Dendritic cell treated with granulocyte-macrophage colony-stimulating factor and Interleukin-4, amounts not matched to agents 40 ng/mL and 50 ng/mL, for 4 days (primary cell): ENCODE measurements at regions not wholly inside any gene's neighbourhood (a gene's known extent, or its start where the extent isn't known, plus 50 kb on each side); places are given as distances from the start of the nearest gene placed in this dataset.

ENCODE experiments used
- H3K27ac Mint-ChIP-seq: one replicate; pipeline ENCODE4 v1.8.0; 2022; ENCODE audit warnings: mild to moderate bottlenecking, mixed read lengths
- H3K27me3 Mint-ChIP-seq: one replicate; pipeline ENCODE4 v1.8.0; 2022; ENCODE audit warnings: mild to moderate bottlenecking, mixed read lengths
- H3K36me3 Mint-ChIP-seq: one replicate; pipeline ENCODE4 v1.8.0; 2022; ENCODE audit warnings: low read depth, mixed read lengths
- H3K4me1 Mint-ChIP-seq: one replicate; pipeline ENCODE4 v1.8.0; 2022; ENCODE audit warnings: low read depth, mixed read lengths
- H3K4me3 Mint-ChIP-seq: one replicate; pipeline ENCODE4 v1.8.0; 2022; ENCODE audit warnings: mild to moderate bottlenecking, moderate library complexity, mixed read lengths
- H3K9me3 Mint-ChIP-seq: one replicate; pipeline ENCODE4 v1.8.0; 2022; ENCODE audit warnings: mixed read lengths
- intact Hi-C: fragments of 100-400 bp; cut with micrococcal nuclease; formaldehyde crosslinking; loops from one replicate; pipeline ENCODE4 v1.15.0; 2022

DNA sequence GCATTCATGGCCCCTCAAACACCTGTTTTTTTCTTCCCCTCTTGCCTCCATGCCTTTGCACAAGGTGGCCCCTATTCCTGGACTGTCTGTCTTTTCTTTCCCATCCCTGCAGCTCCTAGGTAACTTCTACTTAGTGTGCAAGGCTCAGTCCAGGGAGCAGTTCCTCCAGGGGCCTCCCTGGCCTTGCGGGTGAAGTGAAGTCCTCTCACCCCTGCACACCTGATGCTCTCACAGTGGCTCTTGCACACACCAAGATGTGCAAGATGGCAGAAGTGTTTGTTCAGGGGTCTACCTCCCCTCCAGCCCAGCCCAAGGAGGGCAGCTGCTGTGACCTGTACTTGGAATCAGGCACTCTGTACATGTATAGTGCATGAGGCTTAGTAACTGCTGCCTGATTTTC lies 236.8 kb upstream of the HS6ST1 start:
- intact Hi-C loops = no loop called here
- H3K27ac Mint-ChIP-seq = no peak overlapping the region

DNA sequence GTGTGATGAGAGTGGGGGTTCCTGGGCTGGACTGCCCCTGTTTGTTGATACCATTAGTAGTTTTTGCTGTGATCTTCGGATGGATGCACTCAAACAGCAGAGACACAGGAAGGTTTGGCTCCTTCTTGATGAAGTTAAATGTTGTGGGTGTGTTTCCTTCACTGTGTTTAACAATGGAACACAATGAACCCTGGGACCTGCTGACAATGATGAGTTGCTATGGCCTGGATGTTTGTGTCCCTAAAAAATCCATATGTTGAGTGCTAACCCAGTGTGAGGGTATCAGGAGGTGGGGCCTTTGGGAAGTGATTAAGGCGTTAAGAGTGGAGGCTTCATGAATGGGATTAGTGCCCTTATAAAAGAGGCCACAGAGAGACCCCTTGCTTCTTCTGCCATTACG lies 237.4 kb upstream of the HS6ST1 start:
- H3K27ac Mint-ChIP-seq = no peak overlapping the region
- H3K4me3 Mint-ChIP-seq = no peak overlapping the region
- H3K27me3 Mint-ChIP-seq = peaks cover 5% of the 10 kb centered on the region
- no peaks in the 10 kb centered on the region for H3K9me3 Mint-ChIP-seq
- peaks cover 19% of the 10 kb centered on the region for H3K4me1 Mint-ChIP-seq
- intact Hi-C loops = no loop called here
- H3K36me3 Mint-ChIP-seq = no peaks in the 10 kb centered on the region

More for the DNA sequence above, 236.8 kb upstream of the HS6ST1 start:
- H3K27me3 Mint-ChIP-seq = peaks cover 5% of the 10 kb centered on the region
- H3K4me3 Mint-ChIP-seq = no peak overlapping the region
- no peaks in the 10 kb centered on the region for H3K36me3 Mint-ChIP-seq
- H3K4me1 Mint-ChIP-seq = peaks cover 19% of the 10 kb centered on the region
- H3K9me3 Mint-ChIP-seq = no peaks in the 10 kb centered on the region

DNA sequence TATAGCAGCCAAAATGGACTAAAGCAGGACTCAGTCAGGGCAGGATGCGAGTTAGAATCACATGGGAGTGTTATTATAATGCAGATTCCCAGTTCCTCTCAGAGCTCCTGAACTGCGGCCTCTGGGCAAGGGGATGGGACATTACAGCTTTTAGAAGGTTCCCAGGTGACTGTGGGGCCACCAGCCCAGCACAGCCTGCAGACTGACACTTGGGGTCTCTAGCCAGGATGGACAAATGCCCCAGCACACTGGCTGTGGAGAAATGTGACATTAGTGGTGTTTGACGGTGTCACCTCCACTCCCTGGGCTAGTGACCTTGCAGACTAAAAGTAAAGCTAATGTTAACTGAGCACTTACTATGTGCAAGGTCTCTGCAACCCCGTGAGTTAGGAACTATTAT lies 238.0 kb upstream of the HS6ST1 start:
- Mint-ChIP-seq H3K4me1 (peaks cover 19% of the 10 kb centered on the region), H3K4me3 (no peak overlapping the region), H3K27ac (no peak overlapping the region), H3K36me3 (no peaks in the 10 kb centered on the region), H3K27me3 (peaks cover 3% of the 10 kb centered on the region), H3K9me3 (no peaks in the 10 kb centered on the region)
- intact Hi-C loops = no loop called here

DNA sequence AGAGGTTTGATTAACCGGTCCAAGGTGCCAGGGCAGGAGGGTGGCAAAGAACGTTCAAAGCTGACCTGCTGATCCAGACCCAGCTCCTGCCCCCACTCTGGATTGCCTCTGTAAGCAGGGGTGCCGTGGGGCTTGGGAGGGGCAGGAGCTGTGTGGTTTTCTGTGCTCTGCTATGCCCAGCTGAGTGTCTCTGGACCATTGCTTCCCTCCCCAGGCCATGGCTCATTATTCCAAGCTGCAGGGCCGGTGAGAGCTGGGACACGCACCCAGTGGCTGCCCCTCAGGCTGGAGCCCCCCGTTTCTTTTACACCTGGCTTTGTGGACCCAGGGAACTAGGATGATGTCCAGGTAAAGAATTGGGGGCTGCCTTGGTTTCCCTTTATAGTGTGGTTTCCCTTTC lies 238.4 kb upstream of the HS6ST1 start:
- H3K27ac Mint-ChIP-seq = no peak overlapping the region
- H3K4me3 Mint-ChIP-seq = no peak overlapping the region
- H3K36me3 Mint-ChIP-seq = no peaks in the 10 kb centered on the region
- intact Hi-C loops = no loop called here
- peaks cover 3% of the 10 kb centered on the region for H3K27me3 Mint-ChIP-seq
- H3K9me3 Mint-ChIP-seq = no peaks in the 10 kb centered on the region
- H3K4me1 Mint-ChIP-seq = peaks cover 19% of the 10 kb centered on the region

DNA sequence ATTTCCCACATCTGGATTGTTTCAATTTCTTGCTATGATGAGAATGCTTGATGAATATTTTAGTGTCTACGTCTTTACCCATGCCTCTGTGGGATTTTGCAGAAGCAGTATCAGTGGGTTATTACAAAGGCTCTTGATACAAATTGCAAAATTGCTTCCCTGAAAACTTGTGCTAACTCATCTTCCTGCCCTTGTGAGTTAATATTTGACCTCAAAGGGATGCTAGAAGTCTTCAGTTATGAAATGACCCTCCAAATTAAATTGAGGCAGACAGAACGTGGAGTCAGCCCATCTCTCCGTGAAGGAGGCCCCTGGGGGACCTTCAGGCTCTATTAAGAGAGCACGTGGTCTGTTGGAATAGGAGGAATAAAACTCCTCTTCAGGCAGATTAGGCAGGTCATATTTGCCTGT lies 239.2 kb upstream of the HS6ST1 start:
- peaks cover 19% of the 10 kb centered on the region for H3K4me1 Mint-ChIP-seq
- intact Hi-C loops = no loop called here
- peaks cover 3% of the 10 kb centered on the region for H3K27me3 Mint-ChIP-seq
- no peak overlapping the region for H3K4me3 Mint-ChIP-seq
- H3K27ac Mint-ChIP-seq = peak overlapping the region; percentile 28
- no peaks in the 10 kb centered on the region for H3K36me3 Mint-ChIP-seq
- no peaks in the 10 kb centered on the region for H3K9me3 Mint-ChIP-seq

DNA sequence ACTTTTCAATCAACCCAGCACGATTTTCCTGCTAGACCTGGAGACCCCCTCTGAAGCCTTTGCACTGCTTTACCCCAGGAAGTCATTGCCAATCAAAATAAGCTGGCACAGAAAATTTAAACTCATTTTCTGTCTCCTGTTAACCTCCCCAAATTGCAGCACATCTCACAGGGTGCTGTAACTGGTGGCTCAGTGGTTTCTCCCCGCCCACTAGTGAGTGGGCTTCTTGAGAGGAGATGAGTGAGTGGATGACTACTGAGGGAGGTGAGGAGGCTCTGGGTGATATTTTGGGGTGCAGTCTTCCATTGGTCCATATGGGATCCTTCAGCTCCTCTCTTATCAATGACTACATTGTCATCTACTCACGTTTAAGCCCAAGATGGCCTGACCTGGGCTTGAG lies 239.8 kb upstream of the HS6ST1 start:
- peak overlapping the region; percentile 28 for H3K27ac Mint-ChIP-seq
- H3K36me3 Mint-ChIP-seq = no peaks in the 10 kb centered on the region
- no peaks in the 10 kb centered on the region for H3K9me3 Mint-ChIP-seq
- no peak overlapping the region for H3K4me3 Mint-ChIP-seq
- peaks cover 3% of the 10 kb centered on the region for H3K27me3 Mint-ChIP-seq
- peaks cover 19% of the 10 kb centered on the region for H3K4me1 Mint-ChIP-seq
- intact Hi-C loops = no loop called here

DNA sequence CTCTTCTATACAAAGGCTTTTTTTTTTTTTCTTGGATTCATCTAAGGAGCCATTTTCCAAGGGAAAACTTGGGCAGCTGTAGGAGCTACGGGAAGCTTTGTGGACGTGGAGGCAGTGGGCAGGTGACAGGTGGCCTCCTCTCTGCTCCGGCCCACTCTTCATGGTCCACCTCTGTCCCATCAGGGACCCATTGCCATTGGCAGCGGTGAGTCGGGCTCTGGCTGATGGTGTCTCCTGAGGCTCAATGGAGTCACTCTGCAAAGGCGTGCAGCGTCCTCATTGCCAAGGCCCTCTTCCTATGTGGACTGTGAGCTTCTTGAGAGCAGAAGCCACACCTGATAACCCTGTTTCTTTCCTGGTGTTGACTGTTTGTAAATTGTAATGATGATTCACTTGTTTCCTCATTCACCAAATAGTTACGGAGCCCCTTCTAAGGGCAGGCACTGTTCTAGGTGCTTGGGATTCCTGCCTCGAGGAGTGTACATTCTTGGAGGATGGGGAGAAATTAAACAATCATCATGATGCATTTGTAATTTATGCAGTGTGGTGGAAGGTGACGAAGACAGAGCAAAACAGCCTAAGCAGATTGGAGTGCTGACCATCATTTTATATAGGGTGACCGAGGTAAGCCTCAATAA lies 240.3 kb upstream of the HS6ST1 start:
- intact Hi-C loops = no loop called here
- no peaks in the 10 kb centered on the region for H3K36me3 Mint-ChIP-seq
- H3K4me1 Mint-ChIP-seq = peaks cover 19% of the 10 kb centered on the region
- H3K27me3 Mint-ChIP-seq = peaks cover 3% of the 10 kb centered on the region
- no peak overlapping the region for H3K27ac Mint-ChIP-seq
- no peaks in the 10 kb centered on the region for H3K9me3 Mint-ChIP-seq
- no peak overlapping the region for H3K4me3 Mint-ChIP-seq

DNA sequence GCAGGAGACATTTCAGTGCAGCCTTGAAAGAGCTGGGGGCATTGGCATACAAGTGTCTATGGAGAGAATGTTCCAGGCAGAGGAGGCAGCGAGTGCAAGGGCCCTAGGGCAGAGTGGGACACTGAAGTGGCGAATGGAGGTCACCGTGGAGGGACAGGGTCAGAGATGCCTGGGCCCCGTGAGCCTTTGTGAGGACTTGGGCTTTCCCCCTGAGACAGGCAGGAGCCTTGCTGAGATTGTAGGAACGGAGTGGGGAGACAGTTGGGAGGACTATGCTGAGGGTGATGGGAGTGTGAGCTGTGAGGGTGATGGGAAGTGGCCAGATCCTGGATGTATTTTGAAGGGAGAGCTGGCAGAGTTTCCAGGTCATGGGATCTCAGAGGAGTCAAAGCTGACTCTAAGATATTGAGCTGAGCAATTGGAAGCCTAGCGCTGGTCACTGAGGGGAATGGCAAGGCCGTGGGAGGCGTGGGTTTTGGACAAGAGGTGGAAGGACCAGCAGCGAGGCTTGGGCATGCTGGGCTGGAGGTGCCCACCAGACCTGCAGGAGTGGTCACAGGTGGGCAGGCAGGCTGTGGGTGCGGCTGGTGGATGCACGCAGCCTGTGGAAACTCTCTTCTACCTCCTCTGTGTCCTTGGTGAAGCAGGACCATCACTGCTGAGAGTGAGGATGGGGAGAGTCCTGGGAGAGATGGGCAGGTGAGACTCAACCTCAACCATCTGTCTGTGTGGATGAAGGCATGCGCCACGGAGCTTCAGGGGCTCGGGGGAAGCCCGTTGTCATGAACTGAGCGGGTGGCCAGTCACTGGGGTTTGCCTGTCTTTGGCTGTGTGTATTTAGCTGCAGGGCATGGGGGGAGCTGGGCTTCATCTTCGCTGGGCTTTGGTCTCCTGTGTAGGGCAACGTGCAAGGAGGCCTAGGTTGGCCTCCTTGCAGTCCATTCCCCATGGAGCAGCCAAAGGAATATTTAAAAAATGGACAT lies 241.2 kb upstream of the HS6ST1 start:
- intact Hi-C loops = no loop called here
- Mint-ChIP-seq H3K36me3 (no peaks in the 10 kb centered on the region), H3K4me1 (peaks cover 19% of the 10 kb centered on the region), H3K27ac (no peak overlapping the region), H3K4me3 (no peak overlapping the region), H3K9me3 (no peaks in the 10 kb centered on the region), H3K27me3 (peaks cover 3% of the 10 kb centered on the region)

DNA sequence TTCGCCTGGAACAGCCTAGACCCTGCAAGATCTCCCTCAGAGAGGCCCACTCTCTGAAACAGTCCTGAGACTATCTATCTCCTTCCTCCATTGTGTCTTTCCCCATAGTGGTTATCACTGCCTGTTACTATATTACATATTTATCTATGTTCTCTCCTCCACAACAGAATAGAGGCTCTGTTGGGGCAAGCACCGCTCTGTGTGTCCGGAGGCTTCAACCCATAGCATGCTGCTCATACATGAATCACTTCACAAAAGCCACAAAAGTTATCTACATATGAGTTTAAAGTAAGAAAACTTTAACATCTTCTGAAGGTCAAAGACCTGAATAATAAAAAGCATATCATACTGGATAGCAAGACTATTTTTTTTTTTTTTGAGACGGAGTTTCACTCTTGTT lies 242.1 kb upstream of the HS6ST1 start:
- intact Hi-C loops = no loop called here
- no peaks in the 10 kb centered on the region for H3K9me3 Mint-ChIP-seq
- H3K36me3 Mint-ChIP-seq = no peaks in the 10 kb centered on the region
- no peak overlapping the region for H3K4me3 Mint-ChIP-seq
- H3K27ac Mint-ChIP-seq = no peak overlapping the region
- peaks cover 17% of the 10 kb centered on the region for H3K4me1 Mint-ChIP-seq
- peaks cover 3% of the 10 kb centered on the region for H3K27me3 Mint-ChIP-seq

DNA sequence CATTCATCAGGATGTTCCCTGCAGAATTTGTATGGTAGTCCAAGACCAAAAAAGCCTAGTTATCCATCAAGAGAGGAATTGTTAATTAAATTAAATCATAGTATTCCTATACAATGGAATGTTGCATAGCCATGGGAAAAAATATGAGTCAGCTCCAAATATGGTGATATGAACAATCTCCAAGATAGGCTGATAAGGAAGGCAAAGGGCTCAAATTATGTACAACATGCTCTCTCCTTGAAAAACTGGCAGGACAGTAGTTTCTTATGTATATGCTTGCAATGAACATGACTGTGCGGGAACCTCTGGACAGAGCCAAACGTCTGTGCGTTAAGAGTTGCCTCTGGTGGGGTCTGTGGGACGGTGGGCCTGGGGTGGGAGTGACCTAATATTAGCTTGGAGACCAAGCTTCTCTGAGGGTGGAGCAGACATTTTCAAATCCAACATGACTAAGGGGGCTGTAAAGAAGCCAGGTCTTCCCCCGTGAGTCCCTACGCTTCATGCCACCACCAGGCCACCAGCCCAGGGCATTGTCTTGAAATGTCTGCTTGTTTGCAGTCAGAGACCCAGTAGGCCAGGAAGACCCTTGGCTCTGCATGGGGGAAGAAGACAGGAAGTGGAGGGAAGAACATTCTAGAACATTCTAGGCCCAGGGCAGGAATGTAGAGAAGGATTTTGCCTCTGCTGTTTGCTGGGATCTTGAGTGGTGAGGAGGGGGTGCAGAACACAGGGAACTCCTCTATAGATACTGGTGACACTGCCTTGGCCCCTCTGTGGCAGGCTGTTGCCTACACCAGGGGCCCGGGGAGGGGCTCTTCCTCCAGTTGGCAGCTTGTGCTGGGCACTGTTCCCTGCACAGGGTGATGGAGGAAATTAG lies 244.0 kb upstream of the HS6ST1 start:
- Mint-ChIP-seq H3K9me3 (no peaks in the 10 kb centered on the region), H3K27ac (no peak overlapping the region), H3K4me3 (no peak overlapping the region), H3K27me3 (peaks cover 1% of the 10 kb centered on the region), H3K4me1 (peaks cover 9% of the 10 kb centered on the region), H3K36me3 (no peaks in the 10 kb centered on the region)
- intact Hi-C loops = no loop called here

DNA sequence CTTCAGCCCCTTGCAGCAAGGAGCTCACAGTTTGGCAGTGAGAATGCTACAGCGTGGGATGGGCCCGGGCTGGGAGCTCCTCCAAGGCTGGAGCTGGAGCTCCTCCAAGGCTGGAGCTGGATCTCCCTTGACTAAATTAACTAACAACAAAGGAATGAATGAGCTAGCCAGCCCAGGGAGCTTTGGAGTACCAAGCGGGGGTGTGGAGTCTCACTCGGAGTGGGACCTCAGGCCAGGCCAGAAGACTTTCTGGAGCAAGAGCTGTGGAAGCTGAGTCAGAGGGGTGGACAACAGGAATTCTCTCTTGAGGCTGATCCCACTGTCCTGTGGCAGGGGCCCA lies 244.7 kb upstream of the HS6ST1 start:
- Mint-ChIP-seq H3K9me3 (no peaks in the 10 kb centered on the region), H3K4me1 (peaks cover 10% of the 10 kb centered on the region), H3K27ac (no peak overlapping the region), H3K36me3 (no peaks in the 10 kb centered on the region), H3K27me3 (peaks cover 1% of the 10 kb centered on the region), H3K4me3 (no peak overlapping the region)
- intact Hi-C loops = no loop called here

DNA sequence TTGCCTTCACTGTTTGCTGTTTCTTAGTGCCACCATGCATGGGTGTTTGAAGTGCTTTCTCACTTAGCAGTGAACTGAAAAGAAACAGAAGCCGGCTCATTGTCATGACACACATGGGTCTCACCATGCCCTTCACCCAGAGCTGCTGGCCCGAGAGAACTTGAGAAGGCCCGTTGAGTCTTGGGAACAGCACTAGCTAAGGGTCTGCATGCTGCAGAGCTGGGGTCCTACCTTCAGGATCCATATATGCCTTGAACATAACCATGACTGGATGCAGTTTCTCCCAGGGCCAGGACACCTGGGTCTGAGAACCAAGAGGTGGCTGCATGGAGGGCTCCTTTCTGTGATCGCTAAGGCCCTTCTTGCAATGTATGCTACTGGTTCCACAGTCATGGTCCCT lies 245.5 kb upstream of the HS6ST1 start:
- Mint-ChIP-seq H3K4me3 (no peak overlapping the region), H3K9me3 (no peaks in the 10 kb centered on the region), H3K27me3 (peaks cover 1% of the 10 kb centered on the region), H3K4me1 (peaks cover 6% of the 10 kb centered on the region), H3K36me3 (no peaks in the 10 kb centered on the region), H3K27ac (no peak overlapping the region)
- intact Hi-C loops = no loop called here

DNA sequence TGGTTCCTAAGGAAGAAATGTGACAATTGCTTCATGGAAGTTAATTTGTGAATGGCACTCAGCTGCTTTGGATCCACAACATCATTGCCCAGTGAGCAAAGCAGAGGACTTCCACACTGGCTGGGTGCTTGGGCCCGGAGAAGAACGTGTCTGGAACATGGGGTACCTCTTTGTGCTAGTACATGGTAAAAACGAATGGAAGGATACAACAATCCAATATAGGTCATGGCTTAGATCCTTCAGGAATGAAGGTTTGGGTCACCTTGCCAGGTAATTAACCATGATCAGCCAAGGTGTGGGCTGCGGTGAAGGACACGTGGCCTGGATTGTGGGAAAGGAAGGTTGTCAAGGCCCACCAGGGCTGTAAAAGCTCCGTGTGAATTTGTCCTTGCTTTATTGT lies 245.9 kb upstream of the HS6ST1 start:
- no peak overlapping the region for H3K27ac Mint-ChIP-seq
- H3K4me3 Mint-ChIP-seq = no peak overlapping the region
- H3K36me3 Mint-ChIP-seq = no peaks in the 10 kb centered on the region
- peaks cover 6% of the 10 kb centered on the region for H3K4me1 Mint-ChIP-seq
- peaks cover 1% of the 10 kb centered on the region for H3K27me3 Mint-ChIP-seq
- no peaks in the 10 kb centered on the region for H3K9me3 Mint-ChIP-seq
- intact Hi-C loops = no loop called here

DNA sequence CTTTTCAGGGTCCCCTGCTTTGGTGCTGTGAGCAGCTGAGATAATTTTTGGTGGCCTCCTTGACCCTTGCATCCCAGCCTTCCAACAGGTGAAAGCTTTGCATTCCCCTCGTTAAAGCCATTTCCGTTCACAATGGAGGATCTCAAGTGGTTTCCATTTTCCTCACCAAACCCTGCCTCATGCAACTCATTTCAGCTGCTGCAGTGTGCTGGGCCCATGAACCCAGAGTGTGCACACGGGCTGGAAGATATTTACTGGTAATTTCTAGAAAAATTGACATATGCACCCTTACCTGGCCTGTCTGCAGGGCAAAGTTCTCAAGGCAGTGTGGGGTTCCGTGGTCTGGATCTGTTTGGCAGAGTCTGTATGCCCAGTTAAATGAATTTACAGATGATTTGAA lies 246.8 kb upstream of the HS6ST1 start:
- intact Hi-C loops = no loop called here
- Mint-ChIP-seq H3K36me3 (no peaks in the 10 kb centered on the region), H3K4me1 (peaks cover 6% of the 10 kb centered on the region), H3K27me3 (no peaks in the 10 kb centered on the region), H3K4me3 (no peak overlapping the region), H3K9me3 (no peaks in the 10 kb centered on the region), H3K27ac (no peak overlapping the region)
